ENCODE measurements at regions not wholly inside any gene's neighbourhood (a gene's known extent, or its start where the extent isn't known, plus 50 kb on each side); places are given as distances from the start of the nearest gene placed in this dataset.

DNA sequence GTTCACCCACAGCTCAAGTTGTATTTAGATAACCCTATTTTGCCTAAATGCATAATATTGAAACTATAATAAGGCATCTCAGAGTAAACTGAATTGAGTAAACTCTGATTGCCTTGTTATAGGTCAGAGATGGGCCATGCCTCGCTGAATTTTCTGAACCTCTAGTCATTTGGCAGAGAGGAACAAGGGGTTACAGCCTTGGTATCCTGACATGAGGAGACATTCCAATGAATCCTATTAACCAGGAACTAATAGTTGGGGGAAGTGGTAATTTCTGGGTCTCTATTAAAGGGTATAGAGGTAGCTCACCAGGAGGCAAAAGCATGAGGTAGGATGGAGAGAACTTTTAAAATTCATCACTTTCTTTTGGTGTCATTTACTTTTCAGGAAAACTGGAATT, 227.4 kb upstream of the CHST9 start:
- no peak for FAIRE-seq
- no peak for DNase-seq (ENCODE audit: insufficient read length, low spot score)

DNA sequence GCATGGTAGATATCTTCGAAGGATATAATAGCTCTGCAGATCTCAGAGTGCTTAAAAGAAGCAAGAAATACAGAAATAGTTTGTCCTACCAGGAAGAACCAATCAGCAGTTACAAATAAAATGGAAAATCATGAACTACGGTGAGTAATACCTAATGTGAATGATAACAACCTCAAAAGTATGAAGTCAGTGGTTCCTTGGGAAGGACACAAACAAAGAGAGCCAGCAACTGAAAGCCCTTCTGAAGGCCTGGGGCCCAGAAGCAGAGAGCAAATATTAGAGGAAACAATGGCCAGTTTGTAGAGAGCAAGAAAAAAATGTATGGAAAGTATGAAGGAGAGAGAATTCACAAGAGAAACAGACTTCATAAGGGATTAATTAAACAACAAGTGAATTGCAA, 226.8 kb upstream of the CHST9 start:
- FAIRE-seq (no peak), DNase-seq (ENCODE audit: insufficient read length, low spot score) (no peak)

DNA sequence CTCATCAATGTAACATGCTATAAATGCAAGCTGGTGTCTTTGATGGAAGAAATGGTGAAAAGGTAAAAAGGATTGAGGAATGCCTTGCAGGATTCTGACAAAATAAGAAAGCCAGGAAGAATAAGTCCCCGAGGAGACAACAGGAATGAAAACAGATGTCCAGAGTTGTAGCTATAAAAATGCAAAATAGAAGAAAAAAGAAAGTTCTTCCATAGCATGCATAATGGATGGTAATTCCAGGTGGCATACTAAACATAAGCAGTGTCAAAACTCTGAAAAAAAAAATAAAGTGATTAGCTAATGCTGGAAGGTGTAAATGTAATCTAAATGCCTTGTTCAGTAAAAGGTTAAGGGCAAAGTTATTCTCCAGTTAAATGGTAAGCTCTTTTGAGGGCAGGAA, 225.9 kb upstream of the CHST9 start:
- no peak for DNase-seq (ENCODE audit: insufficient read length, low spot score)

DNA sequence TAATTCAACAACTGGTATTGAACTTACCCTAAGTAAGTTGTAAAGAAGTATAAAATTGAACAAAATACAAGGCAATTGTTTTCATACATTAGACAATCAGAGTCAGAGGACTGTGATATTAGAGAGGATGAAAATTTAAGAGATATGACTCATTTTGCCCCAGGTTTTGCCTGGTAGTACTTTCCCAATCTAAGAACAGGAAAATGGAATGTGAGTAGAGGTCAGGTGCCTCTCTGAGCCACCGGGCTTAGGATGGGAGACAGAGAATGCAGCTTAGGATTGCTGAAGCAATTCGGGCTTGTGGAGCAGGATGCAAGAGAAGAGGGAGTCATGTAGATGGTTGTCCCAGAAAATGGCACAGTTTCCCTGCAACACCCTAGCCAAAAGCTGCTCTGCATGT, 219.7 kb upstream of the CHST9 start:
- no peak for DNase-seq (ENCODE audit: insufficient read length, low spot score)
- no peak for FAIRE-seq

More for the DNA sequence above, 225.9 kb upstream of the CHST9 start:
- no peak for FAIRE-seq

DNA sequence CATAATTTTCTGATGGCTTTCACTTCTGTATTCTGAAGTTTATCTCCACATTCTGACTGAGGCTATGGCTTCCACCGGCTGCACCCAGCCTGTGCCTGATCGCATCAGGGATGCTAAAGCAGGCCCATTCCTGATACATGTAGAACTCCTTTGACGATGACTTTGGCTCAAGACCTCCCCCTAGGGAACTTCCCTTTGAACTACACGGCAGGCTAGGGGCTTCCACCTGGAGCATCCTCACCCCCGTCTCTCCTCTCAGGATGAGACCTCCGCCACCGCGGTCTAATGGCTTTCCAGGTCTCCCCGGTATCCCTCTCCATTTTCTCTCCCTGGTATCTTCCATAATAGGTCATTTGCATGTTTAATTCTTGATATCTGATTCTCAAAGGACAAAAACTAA, 214.9 kb upstream of the CHST9 start:
- FAIRE-seq (no peak), DNase-seq (ENCODE audit: insufficient read length, low spot score) (no peak)

DNA sequence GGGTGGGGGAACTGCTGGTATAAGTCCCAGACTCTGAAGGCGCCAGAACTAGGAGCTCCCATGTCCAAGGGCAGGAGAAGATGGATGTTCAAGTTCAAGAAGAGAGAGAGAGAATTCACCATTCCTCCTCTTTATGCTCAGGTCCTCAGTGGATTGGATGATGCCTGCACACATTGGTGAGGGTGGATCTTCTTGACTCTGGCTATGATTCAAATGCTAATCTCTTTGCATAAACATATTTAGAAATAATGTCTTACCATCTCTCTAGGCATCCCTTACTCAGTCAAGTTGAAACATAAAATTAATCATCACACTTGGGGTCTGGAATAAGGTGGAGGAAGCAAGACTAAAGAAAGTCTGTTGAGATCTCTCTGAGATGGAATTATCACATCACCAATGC, 210.6 kb upstream of the CHST9 start:
- DNase-seq (ENCODE audit: insufficient read length, low spot score) = no peak
- FAIRE-seq = no peak

DNA sequence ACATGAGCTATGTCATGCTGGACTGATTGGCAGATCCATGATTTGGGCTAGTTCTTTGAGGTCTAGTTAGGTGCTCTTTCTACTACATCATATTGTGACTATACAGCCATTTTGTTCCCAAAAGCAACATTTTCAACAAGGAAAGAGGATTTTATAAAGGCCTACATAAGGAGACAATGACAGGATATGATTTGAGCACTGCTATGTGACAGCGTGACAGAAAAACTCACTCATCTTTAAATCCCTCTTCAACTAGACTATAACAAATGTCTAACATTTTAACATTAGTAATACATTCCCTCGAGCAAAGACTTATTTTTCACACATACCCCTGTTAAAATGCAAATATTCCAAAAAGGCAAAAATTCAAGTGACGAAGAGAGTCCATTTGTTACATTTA, 209.6 kb upstream of the CHST9 start:
- DNase-seq (ENCODE audit: insufficient read length, low spot score) (no peak), FAIRE-seq (no peak)

DNA sequence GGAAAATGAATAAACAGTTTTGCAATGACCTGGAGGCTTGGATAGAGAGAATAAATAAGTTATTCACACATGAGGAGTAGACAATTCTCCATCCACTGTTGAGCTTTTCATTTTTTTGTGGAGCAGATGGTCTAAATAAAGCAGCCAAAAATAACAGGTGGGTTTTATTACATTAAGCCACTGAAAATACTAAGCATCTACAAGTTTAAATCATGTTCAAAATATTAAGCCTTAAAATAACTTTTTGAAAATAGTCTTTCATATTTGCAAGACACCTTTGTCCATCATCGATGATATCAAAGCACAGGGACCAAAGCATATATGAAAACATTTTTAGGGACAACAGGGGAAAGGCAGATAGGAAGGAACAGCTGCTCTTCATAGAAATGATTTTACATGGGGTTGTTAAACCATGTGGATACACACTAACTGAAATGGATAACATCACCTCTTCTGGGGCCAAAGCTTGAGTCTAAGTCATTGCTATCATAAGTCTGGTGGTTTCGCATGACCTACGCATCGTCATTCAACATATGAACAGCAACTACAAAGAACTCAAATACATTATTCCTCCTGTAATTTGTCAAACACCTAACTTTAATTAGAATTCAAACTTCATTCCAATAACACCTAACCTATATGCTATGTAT, 197.6 kb upstream of the CHST9 start:
- DNase-seq (ENCODE audit: insufficient read length, low spot score) (no peak), FAIRE-seq (no peak)

DNA sequence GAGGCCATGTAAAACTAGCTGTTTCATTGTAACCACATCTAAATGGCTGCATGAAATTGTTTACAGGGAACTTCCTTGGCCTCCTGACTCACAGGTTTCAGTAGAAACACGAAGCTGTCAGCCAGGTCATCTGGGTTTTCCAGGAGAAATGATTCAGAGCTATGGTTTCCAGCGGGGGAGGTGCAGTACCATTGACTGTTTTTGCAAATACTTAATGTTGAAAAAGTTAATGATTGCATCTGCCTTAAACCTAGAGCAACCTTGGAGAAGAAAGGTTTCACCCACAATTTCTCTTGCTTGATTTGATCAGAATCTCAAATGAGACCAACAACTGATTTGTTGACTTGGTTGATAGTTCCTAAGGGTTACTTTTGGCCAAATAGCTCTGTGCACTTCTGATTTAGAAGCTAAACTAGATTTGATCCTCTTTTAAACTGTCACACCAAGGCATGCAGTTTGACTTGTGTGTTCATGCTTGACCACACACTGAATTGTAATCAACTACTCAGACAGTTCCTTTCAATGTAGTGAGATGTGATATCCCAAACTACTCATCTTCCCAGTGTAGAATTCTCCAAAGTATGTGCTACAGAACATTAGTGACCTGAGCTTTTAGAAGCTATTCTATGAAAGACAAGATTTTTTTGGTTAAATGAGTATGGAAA, 193.5 kb upstream of the CHST9 start:
- DNase-seq (ENCODE audit: insufficient read length, low spot score) (no peak), FAIRE-seq (no peak)

DNA sequence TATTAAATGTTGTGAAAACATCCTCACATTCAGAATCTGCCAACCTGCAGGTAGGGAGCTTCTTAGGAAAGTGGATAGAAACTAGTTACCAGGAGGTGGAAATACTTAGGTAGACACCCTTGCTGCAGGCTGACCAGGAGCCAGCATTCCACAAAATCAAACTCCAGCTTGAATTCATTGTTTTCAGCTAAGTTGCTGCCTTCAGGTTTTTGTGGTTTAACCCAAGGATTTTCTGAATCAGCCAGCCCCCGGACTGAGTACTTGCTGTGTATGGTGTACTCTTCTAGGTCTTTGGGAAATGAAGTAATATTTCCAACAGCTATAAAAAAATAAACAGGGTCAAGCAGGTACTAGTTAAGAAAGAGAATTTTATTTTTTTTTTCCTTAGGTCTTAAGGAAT, 192.1 kb upstream of the CHST9 start:
- FAIRE-seq = no peak
- no peak for DNase-seq (ENCODE audit: insufficient read length, low spot score)

DNA sequence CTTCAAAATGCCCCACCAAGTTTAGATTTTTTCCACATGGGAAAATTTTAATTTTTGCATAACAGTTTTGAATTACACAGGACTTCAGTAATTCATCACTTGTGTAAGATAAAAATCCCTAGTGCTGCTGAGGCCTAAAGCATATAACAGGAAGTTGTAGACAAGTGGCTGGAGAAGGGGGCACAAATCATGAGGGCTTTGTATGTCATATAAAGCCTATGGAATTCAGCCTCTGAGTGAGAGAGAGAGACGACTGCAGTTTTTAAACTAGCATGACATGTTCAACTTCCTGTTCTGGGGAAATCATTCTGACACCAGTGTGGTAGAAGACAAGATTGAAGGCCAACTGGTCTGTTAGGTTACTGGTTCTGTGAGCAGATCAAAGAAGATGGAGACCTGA, 187.3 kb upstream of the CHST9 start:
- no peak for FAIRE-seq
- no peak for DNase-seq (ENCODE audit: insufficient read length, low spot score)

DNA sequence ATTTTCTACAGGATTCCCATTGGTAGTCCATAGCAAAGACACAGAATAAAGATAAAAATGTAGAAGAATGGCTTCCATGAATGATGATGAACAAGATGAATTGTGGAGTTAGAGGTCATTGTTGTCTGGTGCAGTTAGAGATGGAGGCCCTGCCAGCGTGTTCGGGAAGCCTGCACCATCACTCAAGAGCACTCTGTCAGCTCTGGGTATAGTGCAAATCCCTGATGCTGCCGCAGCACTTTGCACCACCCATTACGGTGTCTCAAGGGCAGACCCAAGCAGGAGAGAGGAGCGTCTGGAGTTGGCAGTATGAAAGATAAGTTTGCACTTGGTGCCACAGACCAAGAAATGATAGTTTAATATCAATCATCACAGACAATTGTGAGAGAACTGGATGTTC, 181.6 kb upstream of the CHST9 start:
- DNase-seq (ENCODE audit: insufficient read length, low spot score) (no peak), FAIRE-seq (no peak)

DNA sequence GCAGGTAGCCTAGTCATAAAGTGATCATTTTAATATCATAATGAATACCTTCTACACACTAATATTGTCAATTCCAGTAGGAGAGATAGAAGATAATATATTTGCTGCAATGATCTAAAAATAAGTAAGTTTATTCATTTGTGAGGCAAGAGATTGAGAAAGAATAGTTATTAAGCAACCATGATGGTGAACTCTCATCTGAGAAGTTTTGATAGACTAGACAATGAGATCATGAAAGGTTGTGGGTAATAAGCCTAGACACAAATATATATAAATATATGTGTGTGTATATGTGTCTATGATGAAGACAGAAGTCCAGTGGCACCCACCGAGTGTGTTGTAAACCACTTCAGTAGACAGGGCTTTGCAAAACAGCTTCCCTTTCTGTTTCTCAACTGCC, 181.0 kb upstream of the CHST9 start:
- FAIRE-seq = no peak
- no peak for DNase-seq (ENCODE audit: insufficient read length, low spot score)

DNA sequence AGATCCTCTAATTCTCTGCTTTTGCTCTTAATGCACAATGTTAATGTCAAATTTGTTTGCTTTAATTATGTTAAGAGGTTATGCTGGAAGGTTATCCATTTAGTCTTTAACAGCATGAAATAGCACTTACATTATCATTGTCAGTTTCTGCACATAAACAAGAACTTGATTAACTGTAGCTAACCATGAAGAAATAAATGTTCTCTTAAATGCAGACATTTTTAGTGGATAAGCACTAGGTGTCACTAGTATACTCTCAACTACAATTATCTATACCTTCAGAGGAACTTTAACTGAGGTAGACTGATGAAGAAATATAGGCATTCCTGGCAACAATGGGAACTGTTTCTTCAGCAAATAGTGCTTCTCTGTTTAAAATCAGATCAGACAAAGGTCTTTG, 178.8 kb upstream of the CHST9 start:
- DNase-seq (ENCODE audit: insufficient read length, low spot score) (no peak), FAIRE-seq (no peak)

DNA sequence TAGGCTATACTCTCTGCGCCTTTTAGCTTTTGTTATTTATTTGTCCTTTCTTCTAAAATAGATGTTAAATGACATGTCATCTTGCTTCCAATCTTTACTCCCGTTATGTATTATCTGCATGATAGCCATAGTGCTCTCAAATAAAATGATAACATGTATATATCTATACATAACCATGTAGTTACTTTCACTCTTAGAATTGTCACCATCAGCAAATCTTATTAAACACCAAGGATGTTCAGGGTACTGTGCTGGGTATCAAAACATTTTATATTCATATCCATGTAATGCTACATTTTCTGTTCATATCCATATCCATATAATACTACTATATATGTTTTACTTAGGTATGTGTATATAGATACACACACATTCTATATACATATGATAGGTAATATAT, 176.4 kb upstream of the CHST9 start:
- FAIRE-seq (no peak), DNase-seq (ENCODE audit: insufficient read length, low spot score) (no peak)

DNA sequence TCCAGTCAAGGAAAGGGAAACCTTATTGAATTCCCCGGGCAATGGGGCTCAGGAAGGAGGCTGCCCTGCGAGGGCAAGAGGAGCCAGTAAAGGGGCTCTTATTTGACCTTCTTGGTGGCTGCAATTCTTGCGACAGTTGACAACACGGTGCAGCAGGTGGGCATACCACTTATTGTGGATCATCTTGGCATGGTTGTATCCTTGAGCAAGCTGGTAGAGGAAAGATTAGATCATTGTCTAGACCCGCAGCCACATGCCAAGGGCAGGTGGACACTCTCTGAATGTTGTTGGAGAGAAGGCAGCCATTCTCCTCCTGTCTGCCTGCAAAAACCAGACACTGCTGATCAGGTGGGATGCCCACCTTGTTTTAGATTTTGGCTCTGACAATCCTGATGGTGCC, 170.2 kb upstream of the CHST9 start:
- FAIRE-seq = no peak
- no peak for DNase-seq (ENCODE audit: insufficient read length, low spot score)

DNA sequence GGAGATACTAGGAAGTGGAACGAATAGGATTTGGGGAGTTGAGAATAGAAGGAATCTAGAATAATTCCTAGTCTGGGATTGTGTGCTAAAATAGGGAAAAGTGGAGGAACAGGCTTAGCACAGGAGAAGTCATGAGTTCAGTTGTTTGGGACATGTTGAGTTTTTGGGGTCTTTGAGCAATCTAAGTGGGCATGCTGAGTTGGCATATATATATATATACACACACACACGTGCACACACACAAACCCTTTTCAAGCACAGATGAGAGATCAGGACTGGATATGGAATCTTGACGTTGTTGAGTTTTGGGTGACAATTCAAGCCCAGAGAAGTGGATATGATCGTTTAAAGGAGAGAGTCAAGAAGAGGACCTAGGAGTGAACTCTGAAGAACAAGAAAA, 168.2 kb upstream of the CHST9 start:
- FAIRE-seq (no peak), DNase-seq (ENCODE audit: insufficient read length, low spot score) (no peak)

DNA sequence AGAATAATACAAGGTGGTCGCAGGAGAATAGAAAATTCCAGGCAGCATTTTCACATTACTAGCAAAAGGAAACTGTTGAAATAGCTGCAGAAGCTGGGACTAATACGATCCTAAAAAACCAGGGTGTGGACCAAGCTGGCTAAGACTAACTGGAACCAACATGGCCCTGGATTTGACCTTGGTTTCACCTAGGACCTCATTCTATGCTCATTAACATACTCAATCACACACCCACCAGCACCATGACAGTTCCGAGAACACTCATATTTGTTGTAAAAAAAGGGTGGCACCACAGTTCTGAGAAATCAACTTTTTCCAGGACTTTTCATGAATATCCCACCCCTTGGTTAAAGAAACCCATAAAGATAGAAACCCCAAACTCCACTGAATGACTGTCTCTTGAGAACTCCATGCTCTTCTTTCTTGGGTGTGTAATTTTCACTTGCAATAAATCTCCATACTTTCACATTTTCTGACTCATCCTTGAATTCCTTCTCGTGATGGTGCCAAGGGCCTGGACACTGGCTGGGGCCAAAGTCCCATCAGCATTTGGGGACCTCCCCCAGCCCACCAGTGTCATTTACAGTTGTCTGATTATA, 164.3 kb upstream of the CHST9 start:
- DNase-seq (ENCODE audit: insufficient read length, low spot score) = no peak
- no peak for FAIRE-seq

DNA sequence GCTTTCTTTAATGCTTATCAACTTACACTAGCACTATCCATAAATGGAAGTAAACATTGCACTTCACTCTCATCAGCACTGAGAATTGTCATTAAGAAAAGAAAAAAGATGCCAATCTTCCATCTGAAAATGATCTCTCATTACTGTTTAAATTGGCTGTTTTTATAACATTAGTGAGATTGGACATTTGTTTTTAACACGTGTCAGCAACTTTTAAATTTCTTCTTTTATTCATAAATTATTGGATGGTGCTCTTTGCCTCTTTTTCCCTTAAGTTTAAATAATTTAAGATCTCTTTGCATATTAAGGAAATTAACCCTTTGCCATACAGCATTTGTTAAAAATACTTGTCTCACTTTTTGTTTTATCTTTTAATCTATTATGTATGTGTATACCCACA, 146.5 kb upstream of the CHST9 start:
- DNase-seq (ENCODE audit: insufficient read length, low spot score) = no peak
- no peak for FAIRE-seq

DNA sequence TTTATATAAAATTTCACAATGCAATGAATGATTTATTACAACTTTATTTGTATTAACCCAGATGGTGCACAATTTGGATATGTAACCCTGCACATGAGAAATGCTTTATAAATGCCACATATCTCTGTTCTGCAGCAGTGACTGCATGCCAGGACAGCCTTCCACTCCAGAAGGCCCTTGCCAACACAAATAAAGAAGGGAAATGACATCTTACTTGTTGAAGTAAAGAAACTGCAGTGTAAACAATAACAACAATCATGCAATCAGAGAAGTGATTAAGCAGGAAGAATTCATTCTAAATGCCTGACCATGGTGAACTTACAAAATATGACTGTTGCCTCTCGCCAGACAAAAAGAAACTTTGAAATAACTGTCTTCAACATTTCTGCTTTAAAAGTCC, 129.9 kb upstream of the CHST9 start:
- FAIRE-seq = no peak
- no peak for DNase-seq (ENCODE audit: insufficient read length, low spot score)

DNA sequence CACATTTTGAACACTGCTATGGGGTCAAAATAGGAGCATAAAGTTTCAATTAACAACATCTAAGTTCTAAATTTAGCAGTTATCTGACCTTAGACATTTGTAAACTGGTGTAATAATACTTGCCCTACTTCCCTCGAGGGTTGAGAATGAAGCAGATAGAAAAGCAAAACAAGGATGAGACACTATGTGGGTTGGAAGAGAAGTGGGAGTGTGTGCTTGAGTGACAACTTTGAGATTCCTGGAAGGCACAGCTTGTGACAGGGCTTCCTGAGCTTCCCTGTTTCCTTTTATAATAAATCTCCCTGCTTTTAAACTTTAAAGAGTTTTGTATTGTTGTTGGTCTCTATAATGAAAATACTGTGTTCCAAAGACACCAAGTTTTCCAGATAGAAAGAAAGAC, 128.6 kb upstream of the CHST9 start:
- no peak for DNase-seq (ENCODE audit: insufficient read length, low spot score)
- no peak for FAIRE-seq

DNA sequence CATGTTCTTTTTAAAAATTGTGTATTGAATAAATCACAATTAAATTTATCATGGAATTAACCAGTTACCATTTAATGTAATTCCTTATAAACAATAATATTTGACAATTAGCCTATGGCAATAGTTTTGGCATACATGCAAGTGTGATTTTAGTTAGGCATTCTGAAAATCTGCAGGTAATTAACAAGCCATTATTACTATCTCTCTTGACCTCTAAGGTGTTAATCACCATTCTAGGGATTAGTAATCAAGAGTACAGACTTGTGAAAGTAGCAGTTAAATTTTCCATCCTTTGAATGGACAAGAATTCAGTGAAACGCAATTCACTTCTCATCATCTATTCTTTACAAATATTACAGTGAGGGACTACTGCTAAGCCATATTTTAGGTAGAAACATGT, 127.7 kb upstream of the CHST9 start:
- no peak for DNase-seq (ENCODE audit: insufficient read length, low spot score)

DNA sequence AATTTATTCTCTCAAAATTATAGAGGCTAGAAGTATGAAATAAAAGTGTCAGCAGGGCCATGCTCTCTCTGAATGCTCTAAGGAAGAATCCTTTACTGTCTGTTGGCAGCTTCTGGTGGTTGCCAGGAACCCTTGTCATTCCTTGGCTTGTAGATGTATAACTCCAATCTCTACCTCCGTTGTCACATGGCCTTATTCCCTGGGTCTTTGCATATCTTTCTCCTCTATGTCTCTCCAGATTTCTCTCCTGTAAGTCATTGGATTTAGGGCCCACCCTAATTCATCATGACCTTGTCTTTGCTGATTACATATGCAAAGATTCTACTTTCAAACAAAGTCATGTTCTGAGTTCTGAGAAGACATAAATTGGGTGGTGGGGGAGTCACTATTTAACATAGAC, 127.0 kb upstream of the CHST9 start:
- DNase-seq (ENCODE audit: insufficient read length, low spot score) = no peak
- FAIRE-seq = no peak

More for the DNA sequence above, 127.7 kb upstream of the CHST9 start:
- FAIRE-seq = no peak
